ENCODE measurements at regions not wholly inside any gene's neighbourhood (a gene's known extent, or its start where the extent isn't known, plus 50 kb on each side); places are given as distances from the start of the nearest gene placed in this dataset.

DNA sequence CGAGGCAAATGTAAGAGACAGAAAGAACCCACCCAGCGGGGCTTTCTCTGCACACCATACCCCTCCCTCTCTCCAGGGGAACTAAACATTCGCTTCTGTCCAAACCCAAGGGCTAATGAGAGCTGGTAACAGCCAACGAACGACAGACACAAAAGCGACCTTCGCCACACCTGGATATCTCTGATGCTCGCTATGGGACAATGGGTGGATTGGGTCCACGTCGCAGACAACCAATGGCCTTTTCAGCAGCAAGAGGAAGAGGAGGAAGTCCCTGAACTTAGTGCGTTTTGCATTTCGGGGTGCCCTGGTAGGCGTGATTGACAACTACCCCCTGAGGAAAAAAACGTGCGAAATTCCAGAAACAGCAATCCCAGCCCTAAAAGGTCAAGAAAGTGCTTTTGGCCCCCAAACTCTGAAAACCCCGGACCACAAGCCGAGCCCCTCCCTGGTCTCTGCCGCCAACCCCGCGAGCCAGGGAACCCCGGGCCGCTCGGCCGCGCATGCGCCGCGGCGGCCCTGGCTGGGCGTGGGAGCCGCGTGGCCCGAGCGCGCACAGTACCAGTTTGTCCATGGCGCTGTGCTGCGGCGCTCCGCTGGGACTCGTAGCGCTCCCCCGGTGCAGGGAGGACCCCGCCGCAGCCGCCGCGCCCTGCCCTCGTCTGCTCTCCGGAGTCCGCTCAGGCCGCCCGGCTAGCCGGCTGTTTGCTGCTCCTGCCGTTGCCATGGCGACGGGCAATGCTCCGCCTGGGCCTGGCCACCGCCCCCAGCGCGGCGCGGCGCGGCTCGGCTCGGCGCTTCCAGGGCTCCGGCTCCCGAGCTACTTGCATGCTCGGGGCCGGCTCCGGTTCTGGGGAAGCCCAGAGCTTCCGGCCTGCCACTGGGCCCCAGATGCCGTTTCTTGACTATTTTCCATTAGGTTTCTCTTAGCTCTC, 66.9 kb upstream of the DNAH5 start:
- H3K4me1 Mint-ChIP-seq (ENCODE audit: unreplicated experiment): peaks cover 4% of the 10 kb centered on the region
- DNase-seq (ENCODE audit: extremely low spot score, unreplicated experiment): peak; percentile 92
- no peaks in the 10 kb centered on the region for H3K9me3 Mint-ChIP-seq
- H3K27me3 Mint-ChIP-seq: peaks cover 26% of the 10 kb centered on the region
- H3K4me3 Mint-ChIP-seq: peak overlapping the region; percentile 90
- TF ChIP-seq, protein P1, sequence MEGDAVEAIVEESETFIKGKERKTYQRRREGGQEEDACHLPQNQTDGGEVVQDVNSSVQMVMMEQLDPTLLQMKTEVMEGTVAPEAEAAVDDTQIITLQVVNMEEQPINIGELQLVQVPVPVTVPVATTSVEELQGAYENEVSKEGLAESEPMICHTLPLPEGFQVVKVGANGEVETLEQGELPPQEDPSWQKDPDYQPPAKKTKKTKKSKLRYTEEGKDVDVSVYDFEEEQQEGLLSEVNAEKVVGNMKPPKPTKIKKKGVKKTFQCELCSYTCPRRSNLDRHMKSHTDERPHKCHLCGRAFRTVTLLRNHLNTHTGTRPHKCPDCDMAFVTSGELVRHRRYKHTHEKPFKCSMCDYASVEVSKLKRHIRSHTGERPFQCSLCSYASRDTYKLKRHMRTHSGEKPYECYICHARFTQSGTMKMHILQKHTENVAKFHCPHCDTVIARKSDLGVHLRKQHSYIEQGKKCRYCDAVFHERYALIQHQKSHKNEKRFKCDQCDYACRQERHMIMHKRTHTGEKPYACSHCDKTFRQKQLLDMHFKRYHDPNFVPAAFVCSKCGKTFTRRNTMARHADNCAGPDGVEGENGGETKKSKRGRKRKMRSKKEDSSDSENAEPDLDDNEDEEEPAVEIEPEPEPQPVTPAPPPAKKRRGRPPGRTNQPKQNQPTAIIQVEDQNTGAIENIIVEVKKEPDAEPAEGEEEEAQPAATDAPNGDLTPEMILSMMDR (conservative IDR thresholded peaks at IDR 0.05): peak; percentile 28
- H3K36me3 Mint-ChIP-seq: no peaks in the 10 kb centered on the region
- H3K27ac Mint-ChIP-seq: peak overlapping the region; percentile 80

DNA sequence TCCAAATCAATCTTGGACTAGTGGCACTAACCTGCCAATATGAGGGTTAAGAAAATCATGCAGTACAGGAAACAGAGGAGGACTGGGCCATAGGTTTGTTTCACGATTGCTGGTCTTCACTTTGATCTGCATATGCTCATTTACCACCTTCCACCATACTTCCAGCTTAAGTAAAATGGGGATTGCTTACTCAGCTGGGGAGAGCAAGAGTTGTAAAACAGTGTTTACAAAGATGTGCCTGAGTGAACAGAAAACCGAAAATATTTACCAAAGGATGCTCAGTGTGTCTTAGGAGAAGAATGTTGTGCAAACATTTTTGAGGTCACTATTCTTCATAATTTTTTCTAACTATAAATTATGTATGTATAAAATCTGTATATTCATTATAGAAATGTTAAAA, 65.1 kb upstream of the DNAH5 start:
- H3K27me3 Mint-ChIP-seq: peaks cover 32% of the 10 kb centered on the region
- H3K4me1 Mint-ChIP-seq (ENCODE audit: unreplicated experiment): peaks cover 4% of the 10 kb centered on the region
- H3K36me3 Mint-ChIP-seq: no peaks in the 10 kb centered on the region
- TF ChIP-seq, protein P1 (conservative IDR thresholded peaks at IDR 0.05): no peak
- no peak for DNase-seq (ENCODE audit: extremely low spot score, unreplicated experiment)
- H3K9me3 Mint-ChIP-seq: no peaks in the 10 kb centered on the region
- peak overlapping the region; percentile 37 for H3K4me3 Mint-ChIP-seq
- no peak overlapping the region for H3K27ac Mint-ChIP-seq

DNA sequence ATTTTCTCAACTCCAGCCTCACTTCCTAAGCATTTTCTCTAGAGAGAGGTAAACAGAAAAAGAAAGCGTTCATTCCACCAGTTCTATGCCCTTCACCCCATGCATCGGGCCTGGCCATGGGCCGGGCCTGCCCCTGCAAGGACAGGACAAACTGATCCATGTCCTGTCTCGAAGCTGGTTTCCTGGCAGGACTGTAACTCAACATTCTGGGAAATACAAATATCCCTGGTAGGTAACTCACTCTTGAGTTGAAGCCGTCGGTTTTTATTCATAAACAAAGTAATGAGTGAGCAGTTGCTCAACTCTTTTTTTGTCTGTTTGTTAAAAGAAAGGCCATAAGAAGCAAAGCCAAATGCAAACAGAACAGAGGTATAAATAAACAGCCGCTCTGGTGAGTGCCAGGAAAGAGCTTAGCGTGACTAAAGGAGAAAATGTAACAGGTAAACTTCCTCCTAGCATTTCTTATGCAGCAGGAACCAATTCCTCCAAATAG, 64.4 kb upstream of the DNAH5 start:
- Mint-ChIP-seq H3K4me1 (ENCODE audit: unreplicated experiment) (peaks cover 4% of the 10 kb centered on the region), H3K9me3 (no peaks in the 10 kb centered on the region), H3K36me3 (no peaks in the 10 kb centered on the region), H3K27me3 (peaks cover 34% of the 10 kb centered on the region), H3K27ac (no peak overlapping the region), H3K4me3 (no peak overlapping the region)
- TF ChIP-seq, protein P1 (conservative IDR thresholded peaks at IDR 0.05): no peak
- DNase-seq (ENCODE audit: extremely low spot score, unreplicated experiment): no peak

DNA sequence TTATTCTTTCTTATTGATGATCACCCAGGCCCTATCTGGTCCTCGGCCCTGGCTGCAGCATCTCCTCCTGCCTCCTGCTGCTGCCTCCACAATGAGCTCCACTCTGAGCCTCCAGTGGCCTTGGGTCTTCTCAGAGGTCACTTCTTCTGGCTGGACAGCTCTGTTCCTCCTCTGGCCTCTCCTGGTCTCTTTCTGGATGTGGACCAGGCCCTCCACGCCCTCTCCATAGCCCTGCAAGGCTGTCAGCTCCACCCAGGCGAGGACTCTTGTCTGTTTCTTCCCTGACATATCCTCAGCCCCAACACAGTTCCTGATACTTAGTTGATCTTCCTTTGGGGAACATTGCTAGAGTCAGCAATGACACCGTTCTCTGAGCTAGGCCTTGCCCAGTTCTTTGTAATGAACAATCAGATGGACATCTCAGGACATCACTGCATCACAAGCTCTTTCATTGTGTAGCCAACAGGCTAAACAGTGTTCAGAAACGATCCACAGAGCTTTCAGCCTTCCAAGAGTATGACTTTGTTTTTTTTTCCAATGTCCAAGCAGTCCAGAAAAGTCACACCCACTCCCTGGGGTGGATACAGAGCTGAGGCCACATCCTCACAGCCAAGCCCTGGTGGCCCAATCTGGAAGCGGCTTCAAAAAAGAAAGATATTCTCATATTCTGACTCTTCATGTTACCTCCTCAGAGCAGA, 62.5 kb upstream of the DNAH5 start:
- Mint-ChIP-seq H3K9me3 (no peaks in the 10 kb centered on the region), H3K27ac (no peak overlapping the region), H3K36me3 (no peaks in the 10 kb centered on the region), H3K4me1 (ENCODE audit: unreplicated experiment) (peaks cover 2% of the 10 kb centered on the region), H3K27me3 (peaks cover 35% of the 10 kb centered on the region), H3K4me3 (no peak overlapping the region)
- no peak for DNase-seq (ENCODE audit: extremely low spot score, unreplicated experiment)
- TF ChIP-seq, protein P1 (conservative IDR thresholded peaks at IDR 0.05): peak; percentile 27

DNA sequence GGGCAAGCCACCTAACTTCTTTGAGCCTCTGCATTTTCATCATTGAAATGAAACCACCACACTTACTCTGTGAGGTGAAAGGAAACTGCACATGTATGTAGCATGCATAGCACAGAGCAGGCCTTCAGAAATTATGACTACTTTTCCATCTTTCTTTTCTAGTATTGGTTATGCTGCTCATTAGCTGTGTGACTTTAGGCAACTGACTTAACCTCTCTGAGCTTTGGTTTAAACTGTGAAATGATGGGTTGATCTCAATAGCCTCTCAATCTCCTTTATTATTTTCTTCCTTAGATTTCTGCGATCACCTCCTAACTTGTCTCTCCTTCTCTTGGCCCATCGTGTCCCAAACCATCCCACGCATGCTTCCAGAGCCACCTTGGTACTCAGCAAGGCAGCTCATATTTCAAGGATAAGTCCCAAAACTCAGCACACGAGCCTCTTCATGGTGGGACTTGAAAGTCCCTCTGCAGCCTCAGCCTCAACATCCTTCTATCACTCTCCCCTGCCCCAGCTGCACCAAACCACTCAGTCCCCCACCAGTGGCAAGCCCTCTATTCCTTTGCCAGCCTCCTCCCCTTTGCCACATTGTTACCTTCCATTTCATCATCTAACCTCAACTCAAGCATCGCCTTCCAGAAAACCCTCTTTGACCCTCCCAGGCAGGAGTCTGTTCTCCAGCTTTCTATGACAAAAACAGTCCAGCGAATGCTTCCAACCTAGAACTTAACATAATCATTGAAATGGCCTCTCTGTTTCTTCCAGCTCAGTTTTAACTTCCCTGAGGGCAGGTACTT, 60.3 kb upstream of the DNAH5 start:
- Mint-ChIP-seq H3K27ac (no peak overlapping the region), H3K9me3 (no peaks in the 10 kb centered on the region), H3K27me3 (peaks cover 26% of the 10 kb centered on the region), H3K4me3 (no peak overlapping the region), H3K36me3 (no peaks in the 10 kb centered on the region), H3K4me1 (ENCODE audit: unreplicated experiment) (no peaks in the 10 kb centered on the region)
- no peak for DNase-seq (ENCODE audit: extremely low spot score, unreplicated experiment)
- TF ChIP-seq, protein P1 (conservative IDR thresholded peaks at IDR 0.05): no peak

Measured in type B pancreatic cell (in vitro differentiated cells).